Upper lobe of left lung (tissue), 6 donors: ENCODE measurements at regions not wholly inside any gene's neighbourhood (a gene's known extent, or its start where the extent isn't known, plus 50 kb on each side); places are given as distances from the start of the nearest gene placed in this dataset.

Experiments used
- ATAC-seq, 2 donors: fragments of 200-7000 bp; cut with Tn5 transposase; one replicate each; pipeline ENCODE4 v1.9.1; 2022; ENCODE audit warnings: mild to moderate bottlenecking in 2 of 2, moderate library complexity in 2 of 2; ENCODE audit not compliant: low FRiP score in 2 of 2
- DNase-seq, 2 donors: peaks; one replicate each; pipeline ENCODE4 v3.0.0-alpha.2; 2019 to 2020
- H3K27ac ChIP-seq, 4 donors: fragments of 200-600 bp; sonication (generic); one replicate each; pipeline ENCODE4 v1.5.1; 2016 to 2019
- H3K27me3 ChIP-seq, 4 donors: fragments of 200-600 bp; sonication (generic); one replicate each; pipeline ENCODE4 v1.5.1; 2017 to 2019
- H3K36me3 ChIP-seq, 4 donors: fragments of 200-600 bp; sonication (generic); one replicate each; pipeline ENCODE4 v1.5.1; 2016 to 2019
- H3K4me1 ChIP-seq, 4 donors: fragments of 200-600 bp; sonication (generic); one replicate each; pipeline ENCODE4 v1.5.1; 2018 to 2019
- H3K4me3 ChIP-seq, 4 donors: fragments of 200-600 bp; sonication (generic); one replicate each; pipeline ENCODE4 v1.5.1; 2017 to 2019; ENCODE audit warnings: mild to moderate bottlenecking in 2 of 4, moderate library complexity in 1 of 4
- H3K9me3 ChIP-seq, 4 donors: fragments of 200-600 bp; sonication (generic); one replicate each; pipeline ENCODE4 v1.5.1; 2018 to 2019
- EP300 ChIP-seq, 4 donors: sonication (generic); formaldehyde crosslinking; IDR thresholded peaks; one replicate each; pipeline ENCODE4 v1.5.1; 2017; ENCODE audit warnings: antibody characterized with exemption in 4 of 4, control low read depth in 2 of 4
- POLR2A ChIP-seq, 4 donors: fragments of 450-650 bp; IDR thresholded peaks; one replicate each; pipeline ENCODE4 v1.5.1; 2016 to 2017; ENCODE audit warnings: antibody characterized with exemption in 4 of 4, mild to moderate bottlenecking in 2 of 4
- POLR2AphosphoS5 ChIP-seq, 2 donors: sonication (generic); formaldehyde crosslinking; IDR thresholded peaks; one replicate each; pipeline ENCODE4 v1.5.1; 2017; ENCODE audit warnings: antibody characterized with exemption in 2 of 2
- WGBS, 2 donors: methylation state at CpG; one replicate each; pipeline ENCODE4 v1.1.5; 2017 to 2018; 5-methylcytosine and 5-hydroxymethylcytosine counted together
- TF ChIP-seq, protein P1 (sequence below), 6 experiments: fragments of 450-650 bp in 4 of 6; fragments of 200-600 bp in 2 of 6; sonication (generic) in 2 of 6; IDR thresholded peaks; one replicate each; pipeline ENCODE4 v1.5.1; 2016 to 2019; ENCODE audit warnings: antibody characterized with exemption in 6 of 6
- donor health status: DM: no; HTN: no; CAD: no; lungs with moderate emphysema.
- donor health status: DM: no; HTN: yes; CAD: no; lungs with severe emphysema.

DNA sequence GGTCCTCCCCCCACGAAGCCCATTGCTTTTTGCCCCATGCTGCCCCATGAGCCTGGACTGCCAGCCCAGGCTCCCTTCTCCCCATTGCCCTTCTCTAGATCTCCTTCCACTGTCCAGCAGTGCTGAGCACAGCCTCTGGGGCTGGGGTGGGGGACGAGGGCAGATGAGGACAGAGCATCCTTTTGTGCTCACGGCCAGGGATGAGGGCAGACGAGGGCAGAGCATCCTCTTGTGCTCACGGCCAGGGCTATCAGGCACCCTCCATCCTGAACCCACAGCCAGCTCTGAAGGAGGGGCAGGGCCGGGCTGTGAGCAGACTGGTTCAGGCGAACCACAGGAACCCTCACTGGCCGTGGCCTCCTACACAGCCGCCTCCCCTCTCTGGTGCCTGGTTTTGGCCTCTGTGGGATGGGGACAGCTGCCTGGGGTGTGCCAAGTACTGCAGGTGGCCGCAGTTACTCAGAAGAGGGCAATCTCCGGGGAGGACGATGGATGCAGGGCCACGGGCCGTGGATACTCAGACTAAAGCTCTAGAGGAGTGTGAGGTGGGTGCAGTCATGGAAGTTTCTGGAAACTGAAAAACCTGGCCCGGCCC lies 1258.8 kb downstream of the BRD1 start:
- Histone ChIP-seq H3K36me3 (no peaks in the 10 kb centered on the region), H3K27me3 (no peaks in the 10 kb centered on the region), H3K27ac (no peak overlapping the region), H3K4me3 (no peak overlapping the region), H3K4me1 (peaks cover 0 to 9% (median 1%) of the 10 kb centered on the region in 4 donors), H3K9me3 (peaks cover 7 to 9% (median 8%) of the 10 kb centered on the region in 4 donors)
- 92 to 93% methylated on average over 8 to 15 of the region's 15 CpGs for WGBS, 2 donors
- peak in 1 of 2 donors; percentile 20 for ATAC-seq
- DNase-seq = peak in 1 of 2 donors; percentile 50
- no peak for TF ChIP-seq EP300 (IDR thresholded peaks at IDR 0.05)
- TF ChIP-seq, protein P1, sequence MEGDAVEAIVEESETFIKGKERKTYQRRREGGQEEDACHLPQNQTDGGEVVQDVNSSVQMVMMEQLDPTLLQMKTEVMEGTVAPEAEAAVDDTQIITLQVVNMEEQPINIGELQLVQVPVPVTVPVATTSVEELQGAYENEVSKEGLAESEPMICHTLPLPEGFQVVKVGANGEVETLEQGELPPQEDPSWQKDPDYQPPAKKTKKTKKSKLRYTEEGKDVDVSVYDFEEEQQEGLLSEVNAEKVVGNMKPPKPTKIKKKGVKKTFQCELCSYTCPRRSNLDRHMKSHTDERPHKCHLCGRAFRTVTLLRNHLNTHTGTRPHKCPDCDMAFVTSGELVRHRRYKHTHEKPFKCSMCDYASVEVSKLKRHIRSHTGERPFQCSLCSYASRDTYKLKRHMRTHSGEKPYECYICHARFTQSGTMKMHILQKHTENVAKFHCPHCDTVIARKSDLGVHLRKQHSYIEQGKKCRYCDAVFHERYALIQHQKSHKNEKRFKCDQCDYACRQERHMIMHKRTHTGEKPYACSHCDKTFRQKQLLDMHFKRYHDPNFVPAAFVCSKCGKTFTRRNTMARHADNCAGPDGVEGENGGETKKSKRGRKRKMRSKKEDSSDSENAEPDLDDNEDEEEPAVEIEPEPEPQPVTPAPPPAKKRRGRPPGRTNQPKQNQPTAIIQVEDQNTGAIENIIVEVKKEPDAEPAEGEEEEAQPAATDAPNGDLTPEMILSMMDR (IDR thresholded peaks at IDR 0.05) = no peak

DNA sequence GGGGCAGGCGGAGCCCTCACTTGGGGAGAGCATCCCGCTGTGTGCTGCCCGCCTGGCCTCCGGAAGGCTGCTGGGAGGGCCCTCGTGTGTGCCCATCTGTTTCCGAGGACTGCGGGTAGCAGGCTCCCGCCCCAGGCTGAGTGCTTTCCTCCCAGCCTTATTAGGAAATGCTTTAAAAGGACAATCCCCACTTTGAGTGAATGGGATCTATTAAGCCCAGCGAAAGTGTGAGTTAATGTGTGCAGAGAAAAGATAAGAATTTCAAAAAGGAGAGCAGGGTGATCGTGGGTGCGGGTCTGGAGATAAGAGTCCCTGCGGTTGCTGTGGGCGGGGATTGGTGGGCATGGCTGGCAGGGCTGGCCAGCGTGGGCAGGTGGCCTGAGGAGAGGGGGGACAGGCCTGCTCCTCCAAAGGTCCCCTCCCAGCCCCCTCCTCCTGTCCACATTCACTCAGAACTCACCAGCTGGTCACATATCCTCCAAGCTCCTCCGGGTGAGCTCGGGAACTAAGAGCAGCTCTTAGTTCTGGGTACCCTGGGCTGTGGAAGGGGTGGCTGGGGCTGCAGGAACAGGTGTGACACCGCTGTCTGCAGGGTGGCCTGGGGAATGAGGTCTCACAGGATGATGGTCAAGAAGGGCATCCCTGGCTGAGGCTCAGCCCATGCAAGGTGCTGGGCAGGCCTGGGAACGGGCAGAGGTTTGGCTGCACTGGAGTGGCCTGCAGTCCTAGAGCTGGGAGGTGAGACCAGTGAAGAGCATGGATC lies 1260.3 kb downstream of the BRD1 start:
- DNase-seq = peak in 1 of 2 donors; percentile 51
- no peak overlapping the region for H3K27ac ChIP-seq
- H3K27me3 ChIP-seq = no peaks in the 10 kb centered on the region
- ATAC-seq = no peak
- TF ChIP-seq POLR2A (IDR thresholded peaks at IDR 0.05) (no peak), EP300 (IDR thresholded peaks at IDR 0.05) (no peak), POLR2AphosphoS5 (IDR thresholded peaks at IDR 0.05) (no peak)
- TF ChIP-seq, protein P1 (IDR thresholded peaks at IDR 0.05) = no peak
- WGBS, 2 donors = 24 to 35% methylated on average over 18 of the region's 18 CpGs
- H3K4me3 ChIP-seq = no peak overlapping the region
- peaks cover 7 to 9% (median 8%) of the 10 kb centered on the region in 4 donors for H3K9me3 ChIP-seq
- H3K36me3 ChIP-seq = no peaks in the 10 kb centered on the region
- peaks cover 0 to 9% (median 1%) of the 10 kb centered on the region in 4 donors for H3K4me1 ChIP-seq

DNA sequence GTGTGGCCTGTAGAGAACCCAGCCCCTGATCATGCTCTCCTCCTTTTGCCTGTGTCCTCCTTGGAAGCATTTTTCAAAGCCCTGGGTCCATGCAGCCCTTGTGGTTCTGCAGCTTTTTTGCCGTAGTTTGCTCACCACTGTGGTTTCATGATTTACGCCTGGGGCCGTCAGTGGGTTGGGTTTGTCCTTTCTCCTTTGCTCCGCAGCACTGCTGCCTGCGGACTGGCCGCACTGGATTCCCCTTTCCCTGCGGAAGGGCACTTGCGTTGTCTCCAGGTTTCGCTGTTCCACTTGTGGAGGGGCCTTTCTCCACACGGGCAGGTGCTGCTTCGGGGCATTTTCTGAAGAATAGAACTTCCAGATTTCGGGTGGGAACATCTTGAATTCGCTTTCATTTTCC lies 1260.9 kb downstream of the BRD1 start:
- Histone ChIP-seq H3K4me1 (peaks cover 0 to 9% (median 1%) of the 10 kb centered on the region in 4 donors), H3K9me3 (peaks cover 6 to 9% (median 7%) of the 10 kb centered on the region in 4 donors), H3K4me3 (no peak overlapping the region), H3K27me3 (no peaks in the 10 kb centered on the region), H3K36me3 (no peaks in the 10 kb centered on the region), H3K27ac (no peak overlapping the region)
- DNase-seq (no peak), ATAC-seq (no peak)
- WGBS, 2 donors = 29 to 44% methylated on average over 13 of the region's 13 CpGs
- no peak for TF ChIP-seq POLR2AphosphoS5 (IDR thresholded peaks at IDR 0.05)
- TF ChIP-seq POLR2A (IDR thresholded peaks at IDR 0.05) = no peak
- TF ChIP-seq, protein P1 (IDR thresholded peaks at IDR 0.05) = no peak
- no peak for TF ChIP-seq EP300 (IDR thresholded peaks at IDR 0.05)

DNA sequence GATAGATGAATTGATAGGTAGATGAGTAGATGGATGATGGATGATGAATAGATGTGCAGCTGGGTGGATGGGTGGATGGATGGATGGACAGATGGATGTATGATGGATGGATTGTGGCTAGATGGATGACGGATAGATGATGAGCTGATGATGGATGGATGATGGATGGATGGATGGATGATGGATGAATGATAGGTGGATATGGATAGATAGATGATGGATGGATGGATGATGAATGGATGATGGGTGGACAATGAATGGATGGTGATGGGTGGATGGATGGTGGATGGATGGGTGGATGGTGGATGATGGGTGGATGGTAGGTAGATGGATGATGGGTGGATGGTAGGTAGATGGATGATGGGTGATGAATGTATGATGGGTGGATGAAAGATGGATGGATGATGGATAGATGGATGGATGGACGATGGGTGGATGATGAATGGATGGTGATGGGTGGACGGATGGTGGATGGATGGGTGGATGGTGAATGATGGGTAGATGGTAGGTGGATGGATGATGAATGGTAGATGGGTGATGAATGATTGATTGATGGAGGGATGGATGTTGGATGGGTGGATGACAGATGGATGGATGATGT lies 1261.7 kb downstream of the BRD1 start:
- WGBS, 2 donors = 89 to 90% methylated on average over 3 of the region's 3 CpGs

More for the DNA sequence above, 1261.7 kb downstream of the BRD1 start:
- DNase-seq = no peak
- ATAC-seq = no peak
- Histone ChIP-seq H3K4me3 (no peak overlapping the region), H3K27me3 (no peaks in the 10 kb centered on the region), H3K36me3 (no peaks in the 10 kb centered on the region), H3K4me1 (peaks cover 0 to 9% (median 1%) of the 10 kb centered on the region in 4 donors), H3K9me3 (peaks cover 2 to 9% (median 7%) of the 10 kb centered on the region in 4 donors), H3K27ac (no peak overlapping the region)
- TF ChIP-seq POLR2A (IDR thresholded peaks at IDR 0.05) (no peak), EP300 (IDR thresholded peaks at IDR 0.05) (no peak), POLR2AphosphoS5 (IDR thresholded peaks at IDR 0.05) (no peak)
- TF ChIP-seq, protein P1 (IDR thresholded peaks at IDR 0.05) = no peak
